ENCODE measurements at regions not wholly inside any gene's neighbourhood (a gene's known extent, or its start where the extent isn't known, plus 50 kb on each side); places are given as distances from the start of the nearest gene placed in this dataset.

- no peak for TF ChIP-seq CTCF (IDR thresholded peaks at IDR 0.05; ENCODE audit: control extremely low read depth in 1 of 3, insufficient read depth in 1 of 3, low read depth in 1 of 3, low read length in 3 of 3)
These were observed 403.6 kb downstream of the UTRN start (continued) for GRCh38 chr6:144688713-144689112.

Measured in H1 (cell line).